Endothelial cell of umbilical vein (primary cell): ENCODE measurements at regions not wholly inside any gene's neighbourhood (a gene's known extent, or its start where the extent isn't known, plus 50 kb on each side); places are given as distances from the start of the nearest gene placed in this dataset.
A peak's percentile ranks its signal among the peaks of the same experiment; 100 is the strongest.

Experiments used
- BruUV-seq: library from RNA; stranded (reverse); fragments of 400-500 nt; replicated peaks from 2 replicates; lab custom pipeline; 2021; lab: Mats Ljungman, UMichigan
- CTCF ChIA-PET: fragments of 300-600, 350-600 bp; sonication (Branson Sonifier 250); formaldehyde crosslinking; loops from one replicate; lab custom pipeline; 2021; ENCODE audit warnings: antibody characterized with exemption, inconsistent platforms; lab: Charles Lee
- POLR2A ChIA-PET: fragments of 300-600, 350-600 bp; sonication (Branson Sonifier 250); formaldehyde crosslinking; loops from one replicate; lab custom pipeline; 2021; ENCODE audit warnings: antibody characterized with exemption, inconsistent platforms; lab: Charles Lee
- DNase-seq: peaks from one replicate; pipeline ENCODE4 v3.0.0-alpha.2; 2011; ENCODE audit warnings: low read depth, low spot score
- FAIRE-seq: peaks from 2 replicates; lab custom pipeline; 2011; peaks lifted over from hg19 to GRCh38; lab: Jason Lieb, UNC
- H2AFZ ChIP-seq: 2 replicates; pipeline ENCODE4 v1.6.0; 2012; ENCODE audit warnings: low read depth, low read length, control low read depth, inconsistent platforms
- H3K27ac ChIP-seq: 2 replicates; pipeline ENCODE4 v1.5.1; 2011; ENCODE audit warnings: low read depth, mild to moderate bottlenecking, control low read depth, low read length, moderate library complexity; ENCODE audit not compliant: insufficient read depth
- H3K27me3 ChIP-seq, 2 experiments: 2 replicates each; pipeline versions ENCODE4 v1.6.0 to v1.6.1; 2011; ENCODE audit warnings: low read length in 2 of 2, mixed read lengths in 1 of 2; ENCODE audit not compliant: control insufficient read depth in 2 of 2, insufficient read depth in 2 of 2
- H3K36me3 ChIP-seq, 2 experiments: 2 replicates in 1 of 2; 3 replicates in 1 of 2; pipeline ENCODE4 v1.5.1; 2011; ENCODE audit warnings: low read length in 2 of 2, mild to moderate bottlenecking in 1 of 2, moderate library complexity in 1 of 2; ENCODE audit not compliant: control insufficient read depth in 2 of 2, insufficient read depth in 2 of 2; ENCODE audit errors: extremely low read depth in 1 of 2
- H3K4me1 ChIP-seq: 3 replicates; pipeline ENCODE4 v1.5.1; 2011; ENCODE audit warnings: mild to moderate bottlenecking, low read length; ENCODE audit not compliant: control insufficient read depth, insufficient read depth; ENCODE audit errors: extremely low read depth
- H3K4me2 ChIP-seq: 2 replicates; pipeline ENCODE4 v1.6.1; 2011; ENCODE audit warnings: low read length, control low read depth, mixed read lengths; ENCODE audit not compliant: insufficient read depth
- H3K4me3 ChIP-seq, 3 experiments: fragments of 200-600 bp in 1 of 3; sonication (generic), shearing (Covaris generic) in 1 of 3; replicated peaks in 1 of 3; 2 replicates each; pipeline ENCODE4 v1.5.1; 2011 to 2016; ENCODE audit warnings: control low read depth in 3 of 3, low read length in 3 of 3, mild to moderate bottlenecking in 2 of 3, inconsistent platforms in 1 of 3, low read depth in 1 of 3, moderate library complexity in 1 of 3; ENCODE audit not compliant: insufficient read depth in 1 of 3
- H3K79me2 ChIP-seq: 2 replicates; pipeline ENCODE4 v1.6.0; 2012; ENCODE audit warnings: low read length, inconsistent platforms; ENCODE audit not compliant: control insufficient read depth, insufficient read depth
- H3K9ac ChIP-seq: replicated peaks from 2 replicates; pipeline ENCODE3; 2011; ENCODE audit warnings: low read length, control low read depth; ENCODE audit not compliant: insufficient read depth; ENCODE audit errors: extremely low read depth
- H3K9me1 ChIP-seq: replicated peaks from 3 replicates; pipeline ENCODE4 v1.6.0; 2011; ENCODE audit warnings: mild to moderate bottlenecking, low read length; ENCODE audit not compliant: control insufficient read depth, insufficient read depth; ENCODE audit errors: extremely low read depth
- H3K9me3 ChIP-seq: replicated peaks from 2 replicates; pipeline ENCODE4 v1.5.1; 2012; ENCODE audit warnings: low read length, inconsistent platforms; ENCODE audit not compliant: control insufficient read depth, insufficient read depth
- H4K20me1 ChIP-seq: replicated peaks from 2 replicates; pipeline ENCODE3; 2011; ENCODE audit warnings: mild to moderate bottlenecking, low read length; ENCODE audit not compliant: control insufficient read depth, insufficient read depth; ENCODE audit errors: extremely low read depth
- EZH2 ChIP-seq: IDR thresholded peaks from 2 replicates; pipeline ENCODE4 v1.6.1; 2012; ENCODE audit warnings: borderline replicate concordance, low read depth, mild to moderate bottlenecking, moderate library complexity, low read length, inconsistent platforms; ENCODE audit not compliant: severe bottlenecking
- FOS ChIP-seq: IDR thresholded peaks from 2 replicates; pipeline ENCODE4 v1.6.1; 2011; ENCODE audit warnings: mild to moderate bottlenecking, low read length, moderate library complexity, borderline replicate concordance; ENCODE audit not compliant: insufficient read depth
- GATA2 ChIP-seq: IDR thresholded peaks from 2 replicates; pipeline ENCODE4 v1.7.0; 2011; ENCODE audit warnings: low read depth, mild to moderate bottlenecking, moderate library complexity, mixed read lengths, low read length; ENCODE audit not compliant: insufficient read length, insufficient read depth
- JUN ChIP-seq: IDR thresholded peaks from 2 replicates; pipeline ENCODE4 v1.6.1; 2011; ENCODE audit warnings: borderline replicate concordance, low read depth; ENCODE audit not compliant: insufficient read length, insufficient read depth
- MYC ChIP-seq: IDR thresholded peaks from one replicate; pipeline ENCODE4 v1.6.1; 2011; ENCODE audit warnings: mild to moderate bottlenecking, low read depth, low read length
- POLR2A ChIP-seq: IDR thresholded peaks from 2 replicates; pipeline ENCODE4 v1.6.1; 2012; ENCODE audit warnings: low read depth, mild to moderate bottlenecking, control low read depth, low read length
- POLR2AphosphoS5 ChIP-seq: IDR thresholded peaks from 2 replicates; pipeline ENCODE4 v1.6.1; 2012; ENCODE audit warnings: low read depth, mild to moderate bottlenecking, control low read depth, low read length, moderate library complexity; ENCODE audit not compliant: insufficient read depth
- dilution Hi-C: fragments of 300-500 bp; cut with MboI; formaldehyde crosslinking; loops from one replicate; pipeline ENCODE4 v1.15.0; 2019; ENCODE audit warnings: low sequenced_read_pairs; ENCODE audit not compliant: extremely low pct_ligation_motif_present
- intact Hi-C: fragments of 100-400 bp; cut with micrococcal nuclease; formaldehyde crosslinking; loops from one replicate; pipeline ENCODE4 v1.10.0; 2022
- TF ChIP-seq, protein P1 (sequence below), 2 donors: IDR thresholded peaks; 1 replicate in 1 of 2; 2 replicates in 1 of 2; pipeline ENCODE4 v1.5.1; 2011; ENCODE audit warnings: low read length in 2 of 2, mild to moderate bottlenecking in 2 of 2, moderate library complexity in 2 of 2, control low read depth in 1 of 2, inconsistent platforms in 1 of 2, low read depth in 1 of 2; ENCODE audit not compliant: insufficient read depth in 1 of 2; ENCODE audit errors: extremely low read depth in 1 of 2
- TF ChIP-seq, protein P2 (sequence below): IDR thresholded peaks from 2 replicates; pipeline ENCODE4 v1.6.1; 2011; ENCODE audit not compliant: insufficient read depth, insufficient read length

DNA sequence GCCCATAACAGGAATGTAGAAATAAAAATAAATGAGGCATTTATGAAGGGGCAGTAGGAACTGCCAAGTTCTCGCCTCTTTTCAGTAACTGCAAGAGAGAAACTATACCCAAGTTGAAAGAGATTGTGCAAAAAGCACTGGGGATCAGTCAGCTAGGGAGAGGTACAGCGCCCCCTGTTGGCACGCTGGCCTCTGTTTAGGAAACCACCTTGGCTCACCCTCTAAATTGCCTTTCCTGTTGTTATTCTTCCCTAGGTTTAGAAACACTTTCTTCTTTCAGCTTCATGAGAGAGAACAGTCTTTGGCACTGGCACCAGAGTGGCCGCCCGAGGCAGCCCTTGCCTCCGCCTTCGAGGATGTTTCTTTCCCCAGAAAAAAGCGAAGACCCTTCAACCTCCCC, 348.5 kb downstream of the MID1IP1 start:
- POLR2A ChIA-PET = no interaction called here
- intact Hi-C loops (loop anchor here (1.0 to 10.0 kb wide), 4 partner anchors 285 to 485 kb away; no protein-coding TSS in a partner anchor), dilution Hi-C loops (no loop called here)
- Histone ChIP-seq H2AFZ (no peak overlapping the region), H3K9ac (no peak overlapping the region), H3K79me2 (no peaks in the 10 kb centered on the region), H3K27ac (no peak overlapping the region), H3K9me1 (no peaks in the 10 kb centered on the region), H3K36me3 (no peaks in the 10 kb centered on the region), H3K9me3 (no peaks in the 10 kb centered on the region), H4K20me1 (no peaks in the 10 kb centered on the region), H3K4me1 (no peaks in the 10 kb centered on the region), H3K4me3 (no peak overlapping the region), H3K27me3 (peaks cover 0 to 3% of the 10 kb centered on the region in 2 experiments), H3K4me2 (no peak overlapping the region)
- DNase-seq = peak; percentile 19
- FAIRE-seq = peak; percentile 80
- TF ChIP-seq JUN (no peak), EZH2 (no peak)
- TF ChIP-seq, protein P1, sequence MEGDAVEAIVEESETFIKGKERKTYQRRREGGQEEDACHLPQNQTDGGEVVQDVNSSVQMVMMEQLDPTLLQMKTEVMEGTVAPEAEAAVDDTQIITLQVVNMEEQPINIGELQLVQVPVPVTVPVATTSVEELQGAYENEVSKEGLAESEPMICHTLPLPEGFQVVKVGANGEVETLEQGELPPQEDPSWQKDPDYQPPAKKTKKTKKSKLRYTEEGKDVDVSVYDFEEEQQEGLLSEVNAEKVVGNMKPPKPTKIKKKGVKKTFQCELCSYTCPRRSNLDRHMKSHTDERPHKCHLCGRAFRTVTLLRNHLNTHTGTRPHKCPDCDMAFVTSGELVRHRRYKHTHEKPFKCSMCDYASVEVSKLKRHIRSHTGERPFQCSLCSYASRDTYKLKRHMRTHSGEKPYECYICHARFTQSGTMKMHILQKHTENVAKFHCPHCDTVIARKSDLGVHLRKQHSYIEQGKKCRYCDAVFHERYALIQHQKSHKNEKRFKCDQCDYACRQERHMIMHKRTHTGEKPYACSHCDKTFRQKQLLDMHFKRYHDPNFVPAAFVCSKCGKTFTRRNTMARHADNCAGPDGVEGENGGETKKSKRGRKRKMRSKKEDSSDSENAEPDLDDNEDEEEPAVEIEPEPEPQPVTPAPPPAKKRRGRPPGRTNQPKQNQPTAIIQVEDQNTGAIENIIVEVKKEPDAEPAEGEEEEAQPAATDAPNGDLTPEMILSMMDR (IDR thresholded peaks at IDR 0.05; ENCODE audit: extremely low read depth in 1 of 2, insufficient read depth in 1 of 2, low read depth in 1 of 2, low read length in 2 of 2) = peak; percentile 55 to 68
- CTCF ChIA-PET = interaction anchor here (1.0 to 3.4 kb wide), 7 partner anchors 10 to 396 kb away, joined by 3 to 29 read pairs (median 4); no protein-coding TSS in a partner anchor
- no TSS peak for BruUV-seq

DNA sequence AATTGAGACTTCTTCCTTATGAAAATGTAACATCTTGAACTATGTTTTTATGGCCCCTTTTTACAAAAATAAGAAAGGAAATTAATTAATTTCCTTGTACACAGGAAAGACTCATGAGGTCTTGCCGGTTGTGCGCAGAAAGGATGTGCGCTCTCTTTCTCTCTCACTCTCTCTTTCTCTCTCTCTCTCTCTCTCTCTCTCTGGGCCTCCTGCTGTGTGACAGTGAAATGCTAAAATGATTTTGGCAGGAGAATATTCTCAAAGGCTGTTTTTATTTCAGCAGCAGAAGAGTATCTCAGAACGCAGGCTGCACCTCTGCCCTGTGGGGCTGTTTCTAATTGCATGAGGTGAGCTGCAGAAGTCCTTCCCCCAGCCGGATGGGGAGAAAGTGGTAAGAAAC, 349.0 kb downstream of the MID1IP1 start:
- H3K9ac ChIP-seq = no peak overlapping the region
- no peaks in the 10 kb centered on the region for H3K9me1 ChIP-seq
- ChIA-PET POLR2A (no interaction called here), CTCF (interaction anchor here (1.0 to 3.4 kb wide), 7 partner anchors 13 to 485 kb away, joined by 3 to 29 read pairs (median 4); no protein-coding TSS in a partner anchor)
- no peaks in the 10 kb centered on the region for H3K9me3 ChIP-seq
- FAIRE-seq = no peak
- TF ChIP-seq POLR2A = no peak
- no peak for TF ChIP-seq POLR2AphosphoS5
- TF ChIP-seq MYC = no peak
- TF ChIP-seq GATA2 = no peak
- no peak for TF ChIP-seq FOS
- no peak for TF ChIP-seq EZH2
- TF ChIP-seq, protein P1 (IDR thresholded peaks at IDR 0.05; ENCODE audit: extremely low read depth in 1 of 2, insufficient read depth in 1 of 2, low read depth in 1 of 2, low read length in 2 of 2) = no peak
- TF ChIP-seq, protein P2, sequence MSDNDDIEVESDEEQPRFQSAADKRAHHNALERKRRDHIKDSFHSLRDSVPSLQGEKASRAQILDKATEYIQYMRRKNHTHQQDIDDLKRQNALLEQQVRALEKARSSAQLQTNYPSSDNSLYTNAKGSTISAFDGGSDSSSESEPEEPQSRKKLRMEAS = no peak
- no TSS peak for BruUV-seq
- no peaks in the 10 kb centered on the region for H3K4me1 ChIP-seq
- H3K4me2 ChIP-seq = no peak overlapping the region
- intact Hi-C loops (loop anchor here (10.0 kb wide), 1 partner anchor 285 kb away; no protein-coding TSS in a partner anchor), dilution Hi-C loops (no loop called here)
- DNase-seq = no peak
- no peaks in the 10 kb centered on the region for H3K36me3 ChIP-seq
- H3K79me2 ChIP-seq = no peaks in the 10 kb centered on the region
- H3K27me3 ChIP-seq = peaks cover 0 to 3% of the 10 kb centered on the region in 2 experiments
- no peak overlapping the region for H3K27ac ChIP-seq
- no peak overlapping the region for H3K4me3 ChIP-seq
- H2AFZ ChIP-seq = no peak overlapping the region
- no peaks in the 10 kb centered on the region for H4K20me1 ChIP-seq
